Thyroid gland (tissue), 4 donors: ENCODE measurements at regions not wholly inside any gene's neighbourhood (a gene's known extent, or its start where the extent isn't known, plus 50 kb on each side); places are given as distances from the start of the nearest gene placed in this dataset.

Experiments used
- POLR2A ChIP-seq, 2 donors: fragments of 450-650 bp; IDR thresholded peaks; one replicate each; pipeline ENCODE4 v1.6.1; 2017; ENCODE audit warnings: antibody characterized with exemption in 2 of 2, mild to moderate bottlenecking in 2 of 2, moderate library complexity in 1 of 2
- TF ChIP-seq, protein P1 (sequence below), 6 experiments: fragments of 200-600 bp in 3 of 6; fragments of 450-650 bp in 3 of 6; sonication (generic) in 3 of 6; IDR thresholded peaks; one replicate each; pipeline ENCODE4 v1.5.1; 2016 to 2019; ENCODE audit warnings: antibody characterized with exemption in 6 of 6, mild to moderate bottlenecking in 2 of 6, inconsistent platforms in 1 of 6, moderate library complexity in 1 of 6

DNA sequence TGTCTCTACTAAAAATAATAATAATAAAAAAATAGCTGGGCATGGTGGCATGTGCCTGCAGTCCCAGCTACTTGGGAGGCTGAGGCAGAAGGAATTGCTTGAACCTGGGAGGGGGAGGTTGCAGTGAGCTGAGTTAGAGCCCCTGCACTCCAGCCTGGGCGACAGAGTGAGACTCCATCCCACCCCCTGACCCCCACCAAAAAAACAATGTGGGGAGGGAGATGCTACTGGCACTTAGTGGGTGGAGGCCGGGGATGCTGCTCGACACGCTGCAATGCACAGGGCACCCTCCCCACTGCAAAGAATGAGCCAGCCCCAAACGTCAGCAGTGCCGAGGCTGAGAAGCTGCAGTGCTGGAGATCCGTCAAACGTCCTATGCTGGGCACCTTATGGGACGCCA is 77.5 kb upstream of the MAP1LC3B2 start:
- TF ChIP-seq, protein P1, sequence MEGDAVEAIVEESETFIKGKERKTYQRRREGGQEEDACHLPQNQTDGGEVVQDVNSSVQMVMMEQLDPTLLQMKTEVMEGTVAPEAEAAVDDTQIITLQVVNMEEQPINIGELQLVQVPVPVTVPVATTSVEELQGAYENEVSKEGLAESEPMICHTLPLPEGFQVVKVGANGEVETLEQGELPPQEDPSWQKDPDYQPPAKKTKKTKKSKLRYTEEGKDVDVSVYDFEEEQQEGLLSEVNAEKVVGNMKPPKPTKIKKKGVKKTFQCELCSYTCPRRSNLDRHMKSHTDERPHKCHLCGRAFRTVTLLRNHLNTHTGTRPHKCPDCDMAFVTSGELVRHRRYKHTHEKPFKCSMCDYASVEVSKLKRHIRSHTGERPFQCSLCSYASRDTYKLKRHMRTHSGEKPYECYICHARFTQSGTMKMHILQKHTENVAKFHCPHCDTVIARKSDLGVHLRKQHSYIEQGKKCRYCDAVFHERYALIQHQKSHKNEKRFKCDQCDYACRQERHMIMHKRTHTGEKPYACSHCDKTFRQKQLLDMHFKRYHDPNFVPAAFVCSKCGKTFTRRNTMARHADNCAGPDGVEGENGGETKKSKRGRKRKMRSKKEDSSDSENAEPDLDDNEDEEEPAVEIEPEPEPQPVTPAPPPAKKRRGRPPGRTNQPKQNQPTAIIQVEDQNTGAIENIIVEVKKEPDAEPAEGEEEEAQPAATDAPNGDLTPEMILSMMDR (IDR thresholded peaks at IDR 0.05), result no peak
- TF ChIP-seq POLR2A (IDR thresholded peaks at IDR 0.05), result no peak
